ENCODE measurements at regions not wholly inside any gene's neighbourhood (a gene's known extent, or its start where the extent isn't known, plus 50 kb on each side); places are given as distances from the start of the nearest gene placed in this dataset.
A peak's percentile ranks its signal among the peaks of the same experiment; 100 is the strongest.
"Not testable (repeated sequence)": the region's sequence is repeated elsewhere in the genome, so short reads cannot be mapped to it uniquely, and the experiment has no call there.

- Histone ChIP-seq H3K27ac (no peak overlapping the region), H3K4me3 (no peak overlapping the region), H3K36me3 (no peaks in the 10 kb centered on the region), H3K27me3 (peaks cover 0 to 53% of the 10 kb centered on the region in 2 donors), H3K4me1 (no peaks in the 10 kb centered on the region), H3K9me3 (peaks cover 0 to 6% (median 0%) of the 10 kb centered on the region in 3 donors)
- intact Hi-C loops (cut with DNase I; ENCODE audit: low total_unique reads): no loop called here
- TF ChIP-seq, protein P1, sequence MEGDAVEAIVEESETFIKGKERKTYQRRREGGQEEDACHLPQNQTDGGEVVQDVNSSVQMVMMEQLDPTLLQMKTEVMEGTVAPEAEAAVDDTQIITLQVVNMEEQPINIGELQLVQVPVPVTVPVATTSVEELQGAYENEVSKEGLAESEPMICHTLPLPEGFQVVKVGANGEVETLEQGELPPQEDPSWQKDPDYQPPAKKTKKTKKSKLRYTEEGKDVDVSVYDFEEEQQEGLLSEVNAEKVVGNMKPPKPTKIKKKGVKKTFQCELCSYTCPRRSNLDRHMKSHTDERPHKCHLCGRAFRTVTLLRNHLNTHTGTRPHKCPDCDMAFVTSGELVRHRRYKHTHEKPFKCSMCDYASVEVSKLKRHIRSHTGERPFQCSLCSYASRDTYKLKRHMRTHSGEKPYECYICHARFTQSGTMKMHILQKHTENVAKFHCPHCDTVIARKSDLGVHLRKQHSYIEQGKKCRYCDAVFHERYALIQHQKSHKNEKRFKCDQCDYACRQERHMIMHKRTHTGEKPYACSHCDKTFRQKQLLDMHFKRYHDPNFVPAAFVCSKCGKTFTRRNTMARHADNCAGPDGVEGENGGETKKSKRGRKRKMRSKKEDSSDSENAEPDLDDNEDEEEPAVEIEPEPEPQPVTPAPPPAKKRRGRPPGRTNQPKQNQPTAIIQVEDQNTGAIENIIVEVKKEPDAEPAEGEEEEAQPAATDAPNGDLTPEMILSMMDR (IDR thresholded peaks at IDR 0.05): no peak
- peak in 1 of 2 donors; percentile 7 for DNase-seq
Measured at GRCh38 chr4:8722556-8722955, 130.0 kb downstream of the CPZ start.

DNA sequence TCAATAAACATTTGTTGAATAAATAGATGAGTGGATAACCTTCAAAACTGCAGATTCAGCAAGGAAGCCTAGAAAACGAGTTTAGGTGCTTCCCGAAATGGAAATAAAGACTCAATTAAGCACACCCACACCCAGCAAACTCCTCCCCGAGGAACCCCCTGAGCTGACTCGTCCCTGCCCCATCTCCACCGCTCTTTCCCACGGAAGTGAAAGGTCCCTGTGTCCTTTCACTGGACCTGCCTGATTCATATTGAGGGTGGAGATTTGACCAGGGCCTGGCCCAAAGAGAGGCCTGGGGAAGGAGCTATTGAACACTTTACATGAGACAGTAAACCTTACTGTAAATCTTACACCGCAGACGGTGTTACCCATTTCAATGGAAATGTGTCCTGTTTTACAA, 129.1 kb downstream of the CPZ start:
- no peaks in the 10 kb centered on the region for H3K4me1 ChIP-seq
- H3K27me3 ChIP-seq: peaks cover 0 to 45% of the 10 kb centered on the region in 2 donors
- H3K9me3 ChIP-seq: peaks cover 0 to 6% (median 0%) of the 10 kb centered on the region in 3 donors
- no peaks in the 10 kb centered on the region for H3K36me3 ChIP-seq
- no peak overlapping the region for H3K27ac ChIP-seq
- intact Hi-C loops (cut with DNase I; ENCODE audit: low total_unique reads): no loop called here
- TF ChIP-seq, protein P1 (IDR thresholded peaks at IDR 0.05): no peak
- DNase-seq: peak; percentile 10 to 27
- no peak overlapping the region for H3K4me3 ChIP-seq

- no peaks in the 10 kb centered on the region for H3K4me1 ChIP-seq
- TF ChIP-seq, protein P1 (IDR thresholded peaks at IDR 0.05): no peak
- no peak overlapping the region for H3K27ac ChIP-seq
- H3K4me3 ChIP-seq: no peak overlapping the region
- peaks cover 0 to 12% (median 0%) of the 10 kb centered on the region in 3 donors for H3K9me3 ChIP-seq
- no peaks in the 10 kb centered on the region for H3K36me3 ChIP-seq
- peaks cover 0 to 23% of the 10 kb centered on the region in 2 donors for H3K27me3 ChIP-seq
- intact Hi-C loops (cut with DNase I; ENCODE audit: low total_unique reads): no loop called here
- peak in 1 of 2 donors; percentile 55 for DNase-seq
Measured at GRCh38 chr4:8719421-8719820, 126.9 kb downstream of the CPZ start.

DNA sequence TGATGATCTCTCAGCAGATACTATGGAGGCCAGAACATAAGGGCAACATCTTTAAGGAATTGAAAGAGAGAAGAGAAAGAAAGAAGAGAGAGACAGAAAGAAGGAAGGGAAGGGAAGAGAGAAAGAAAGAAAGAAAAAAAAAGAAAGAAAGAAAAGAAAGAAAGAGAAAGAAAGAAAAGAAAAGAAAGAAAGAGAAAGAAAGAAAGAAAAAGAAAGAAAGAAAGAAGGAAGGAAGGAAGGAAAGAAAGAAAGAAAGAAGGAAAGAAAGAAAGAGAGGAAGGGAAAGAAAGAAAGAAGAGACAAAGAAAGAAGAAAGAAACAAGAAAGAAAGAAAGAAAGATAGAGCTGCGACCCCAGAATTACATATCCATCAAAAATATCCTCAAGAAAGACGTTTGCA, 124.9 kb downstream of the CPZ start:
- H3K36me3 ChIP-seq; H3K4me3 ChIP-seq; H3K27me3 ChIP-seq; intact Hi-C loops (cut with DNase I; ENCODE audit: low total_unique reads); DNase-seq; H3K4me1 ChIP-seq; H3K27ac ChIP-seq: not testable (repeated sequence)
- H3K9me3 ChIP-seq: peaks cover 2 to 19% (median 8%) of the 10 kb centered on the region in 3 donors

GRCh38 chr4:8710946-8711345, 118.4 kb downstream of the CPZ start:
- H3K4me1 ChIP-seq: no peaks in the 10 kb centered on the region
- DNase-seq: peak; percentile 7 to 37
- H3K36me3 ChIP-seq: no peaks in the 10 kb centered on the region
- H3K27ac ChIP-seq: no peak overlapping the region
- no peak overlapping the region for H3K4me3 ChIP-seq
- TF ChIP-seq, protein P1 (IDR thresholded peaks at IDR 0.05): no peak
- H3K9me3 ChIP-seq: peaks cover 5 to 29% (median 14%) of the 10 kb centered on the region in 3 donors
- peaks cover 0 to 23% of the 10 kb centered on the region in 2 donors for H3K27me3 ChIP-seq
- intact Hi-C loops (cut with DNase I; ENCODE audit: low total_unique reads): no loop called here

- Histone ChIP-seq H3K36me3 (no peaks in the 10 kb centered on the region), H3K27me3 (peaks cover 0 to 28% of the 10 kb centered on the region in 2 donors), H3K4me1 (no peaks in the 10 kb centered on the region), H3K4me3 (no peak overlapping the region), H3K27ac (no peak overlapping the region), H3K9me3 (peaks cover 5 to 29% (median 14%) of the 10 kb centered on the region in 3 donors)
- intact Hi-C loops (cut with DNase I; ENCODE audit: low total_unique reads): no loop called here
- TF ChIP-seq, protein P1 (IDR thresholded peaks at IDR 0.05): no peak
- DNase-seq: peak; percentile 11 to 41
Measured at GRCh38 chr4:8710416-8710815, 117.9 kb downstream of the CPZ start.
